ENCODE measurements at regions not wholly inside any gene's neighbourhood (a gene's known extent, or its start where the extent isn't known, plus 50 kb on each side); places are given as distances from the start of the nearest gene placed in this dataset.

DNA sequence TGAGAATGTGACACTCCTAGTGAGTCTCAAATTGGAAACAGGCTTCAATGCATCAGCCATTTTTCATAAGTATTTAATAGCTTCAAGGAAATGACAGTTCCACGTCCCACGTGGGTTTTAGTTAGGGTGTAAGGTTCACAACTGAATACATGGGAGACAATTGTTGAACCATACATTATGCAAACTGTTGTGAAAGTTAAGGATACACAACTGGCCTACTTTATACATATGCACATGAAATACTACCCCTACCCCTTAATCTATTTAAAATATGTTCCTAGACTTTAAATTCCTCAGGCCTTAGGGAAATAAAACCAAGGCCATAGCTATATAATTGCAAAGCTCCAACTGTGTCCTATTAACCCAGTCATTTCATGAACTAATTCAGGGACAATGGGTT is 436.1 kb downstream of the BTBD3 start:
- no peaks in the 10 kb centered on the region for H3K27me3 ChIP-seq (ENCODE audit: control insufficient read depth, low read length)
- H3K9me2 ChIP-seq (replicated peaks; ENCODE audit: control insufficient read depth, low read length), result no peaks in the 10 kb centered on the region
- TF ChIP-seq, protein P1, sequence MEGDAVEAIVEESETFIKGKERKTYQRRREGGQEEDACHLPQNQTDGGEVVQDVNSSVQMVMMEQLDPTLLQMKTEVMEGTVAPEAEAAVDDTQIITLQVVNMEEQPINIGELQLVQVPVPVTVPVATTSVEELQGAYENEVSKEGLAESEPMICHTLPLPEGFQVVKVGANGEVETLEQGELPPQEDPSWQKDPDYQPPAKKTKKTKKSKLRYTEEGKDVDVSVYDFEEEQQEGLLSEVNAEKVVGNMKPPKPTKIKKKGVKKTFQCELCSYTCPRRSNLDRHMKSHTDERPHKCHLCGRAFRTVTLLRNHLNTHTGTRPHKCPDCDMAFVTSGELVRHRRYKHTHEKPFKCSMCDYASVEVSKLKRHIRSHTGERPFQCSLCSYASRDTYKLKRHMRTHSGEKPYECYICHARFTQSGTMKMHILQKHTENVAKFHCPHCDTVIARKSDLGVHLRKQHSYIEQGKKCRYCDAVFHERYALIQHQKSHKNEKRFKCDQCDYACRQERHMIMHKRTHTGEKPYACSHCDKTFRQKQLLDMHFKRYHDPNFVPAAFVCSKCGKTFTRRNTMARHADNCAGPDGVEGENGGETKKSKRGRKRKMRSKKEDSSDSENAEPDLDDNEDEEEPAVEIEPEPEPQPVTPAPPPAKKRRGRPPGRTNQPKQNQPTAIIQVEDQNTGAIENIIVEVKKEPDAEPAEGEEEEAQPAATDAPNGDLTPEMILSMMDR (IDR thresholded peaks at IDR 0.05; ENCODE audit: low read depth, low read length, poor library complexity, severe bottlenecking), result no peak
- no peak for TF ChIP-seq EZH2phosphoT487 (IDR thresholded peaks at IDR 0.05; ENCODE audit: borderline replicate concordance, low read length)
- no peaks in the 10 kb centered on the region for H3K79me2 ChIP-seq (ENCODE audit: control insufficient read depth, low read length)
- no peaks in the 10 kb centered on the region for H3F3A ChIP-seq (ENCODE audit: control insufficient read depth, insufficient read depth)
- no peak overlapping the region for H3K27ac ChIP-seq (ENCODE audit: low read depth, low read length)
- no peak overlapping the region for H3K4me3 ChIP-seq (ENCODE audit: low read length)
- H3K4me1 ChIP-seq (ENCODE audit: control insufficient read depth, low read length), result no peaks in the 10 kb centered on the region
- H3K4me2 ChIP-seq (ENCODE audit: low read length), result no peak overlapping the region
- H4K20me1 ChIP-seq (ENCODE audit: control insufficient read depth, insufficient read depth, low read depth, low read length), result no peaks in the 10 kb centered on the region
- peaks cover 3% of the 10 kb centered on the region; the same call in 1 of the 2 replicates for H3K9me3 ChIP-seq (ENCODE audit: control insufficient read depth, insufficient read depth, low read length)
- no peaks in the 10 kb centered on the region for H3K36me3 ChIP-seq (ENCODE audit: control insufficient read depth, low read length)

DNA sequence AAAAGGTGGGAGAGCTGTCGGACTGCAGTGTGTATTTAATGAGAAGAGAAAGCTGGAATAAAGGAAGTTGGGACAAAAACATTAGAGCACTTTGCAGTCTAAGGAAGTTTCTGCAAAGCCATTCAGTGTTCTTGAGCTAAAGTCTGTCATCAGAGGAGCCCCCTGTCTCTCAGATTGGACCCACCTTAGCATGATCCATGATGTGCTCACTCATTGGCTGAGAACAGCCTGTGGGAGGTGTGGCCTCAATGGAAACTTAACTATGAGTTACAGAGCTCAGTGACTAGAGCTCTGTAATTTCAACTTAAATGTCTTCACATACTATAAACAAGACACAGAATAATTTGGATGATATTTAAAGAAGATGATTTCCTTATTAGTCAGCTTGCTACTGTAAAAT is 437.0 kb downstream of the BTBD3 start:
- H3K4me3 ChIP-seq (ENCODE audit: low read length), result no peak overlapping the region
- peaks cover 3% of the 10 kb centered on the region; the same call in 1 of the 2 replicates for H3K9me3 ChIP-seq (ENCODE audit: control insufficient read depth, insufficient read depth, low read length)
- H3K4me2 ChIP-seq (ENCODE audit: low read length), result no peak overlapping the region
- H3K4me1 ChIP-seq (ENCODE audit: control insufficient read depth, low read length), result no peaks in the 10 kb centered on the region
- no peaks in the 10 kb centered on the region for H3F3A ChIP-seq (ENCODE audit: control insufficient read depth, insufficient read depth)
- no peaks in the 10 kb centered on the region for H3K79me2 ChIP-seq (ENCODE audit: control insufficient read depth, low read length)
- H3K27me3 ChIP-seq (ENCODE audit: control insufficient read depth, low read length), result no peaks in the 10 kb centered on the region
- no peaks in the 10 kb centered on the region for H4K20me1 ChIP-seq (ENCODE audit: control insufficient read depth, insufficient read depth, low read depth, low read length)
- H3K27ac ChIP-seq (ENCODE audit: low read depth, low read length), result no peak overlapping the region
- H3K9me2 ChIP-seq (replicated peaks; ENCODE audit: control insufficient read depth, low read length), result no peaks in the 10 kb centered on the region
- TF ChIP-seq EZH2phosphoT487 (IDR thresholded peaks at IDR 0.05; ENCODE audit: borderline replicate concordance, low read length), result no peak
- TF ChIP-seq, protein P1 (IDR thresholded peaks at IDR 0.05; ENCODE audit: low read depth, low read length, poor library complexity, severe bottlenecking), result no peak
- H3K36me3 ChIP-seq (ENCODE audit: control insufficient read depth, low read length), result no peaks in the 10 kb centered on the region

DNA sequence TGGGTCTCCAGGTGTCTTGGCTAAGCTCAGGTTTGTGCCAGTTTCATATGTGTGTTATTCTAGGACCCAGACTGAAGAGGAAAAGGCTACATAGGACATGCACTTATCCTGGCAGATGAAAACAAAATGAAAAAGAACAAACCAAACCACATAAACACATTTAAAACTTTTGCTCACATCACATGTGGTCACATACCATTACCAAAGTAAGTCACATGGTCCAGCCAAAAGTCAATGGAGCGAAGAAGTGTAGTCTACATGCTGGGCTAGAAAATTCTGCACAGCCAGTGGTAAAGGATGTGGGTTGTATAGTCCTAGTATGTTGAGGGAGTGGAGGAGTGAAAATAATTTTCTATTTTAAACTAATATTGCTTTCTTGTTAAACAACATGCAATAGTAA is 437.5 kb downstream of the BTBD3 start:
- Histone ChIP-seq H3K27me3 (ENCODE audit: control insufficient read depth, low read length) (no peaks in the 10 kb centered on the region), H3K4me1 (ENCODE audit: control insufficient read depth, low read length) (no peaks in the 10 kb centered on the region), H3K4me3 (ENCODE audit: low read length) (no peak overlapping the region), H3F3A (ENCODE audit: control insufficient read depth, insufficient read depth) (no peaks in the 10 kb centered on the region), H3K4me2 (ENCODE audit: low read length) (no peak overlapping the region), H3K79me2 (ENCODE audit: control insufficient read depth, low read length) (no peaks in the 10 kb centered on the region), H3K9me2 (replicated peaks; ENCODE audit: control insufficient read depth, low read length) (no peaks in the 10 kb centered on the region), H3K27ac (ENCODE audit: low read depth, low read length) (no peak overlapping the region), H3K36me3 (ENCODE audit: control insufficient read depth, low read length) (no peaks in the 10 kb centered on the region), H4K20me1 (ENCODE audit: control insufficient read depth, insufficient read depth, low read depth, low read length) (no peaks in the 10 kb centered on the region), H3K9me3 (ENCODE audit: control insufficient read depth, insufficient read depth, low read length) (peaks cover 3% of the 10 kb centered on the region; the same call in 1 of the 2 replicates)
- TF ChIP-seq, protein P1 (IDR thresholded peaks at IDR 0.05; ENCODE audit: low read depth, low read length, poor library complexity, severe bottlenecking), result no peak
- no peak for TF ChIP-seq EZH2phosphoT487 (IDR thresholded peaks at IDR 0.05; ENCODE audit: borderline replicate concordance, low read length)

Data from DOHH2 (cell line).